HepG2 (cell line): ENCODE measurements at regions not wholly inside any gene's neighbourhood (a gene's known extent, or its start where the extent isn't known, plus 50 kb on each side); places are given as distances from the start of the nearest gene placed in this dataset.

Source experiments
- CREM ChIP-seq, 2 experiments: sonication (generic) in 1 of 2; formaldehyde crosslinking in 1 of 2; IDR thresholded peaks; 2 replicates each; pipeline versions ENCODE4 v1.4.0 to v1.6.1; 2016 to 2020; ENCODE audit warnings: antibody characterized with exemption in 1 of 2, mild to moderate bottlenecking in 1 of 2, missing genetic modification reagents in 1 of 2
- DDIT3 ChIP-seq: sonication (generic); formaldehyde crosslinking; IDR thresholded peaks from 2 replicates; pipeline ENCODE4 v1.4.0; 2020; ENCODE audit warnings: mild to moderate bottlenecking, missing genetic modification reagents
- E2F5 ChIP-seq: sonication (generic); formaldehyde crosslinking; conservative IDR thresholded peaks from 2 replicates; pipeline ENCODE4 v1.4.0; 2020; ENCODE audit warnings: missing genetic modification reagents
- GTF2F1 ChIP-seq: fragments of 150-350 bp; IDR thresholded peaks from 2 replicates; pipeline ENCODE4 v1.6.1; 2014; ENCODE audit warnings: low read length
- MBD4 ChIP-seq: IDR thresholded peaks from 2 replicates; pipeline ENCODE4 v1.6.1; 2012; ENCODE audit warnings: low read length, inconsistent platforms, borderline replicate concordance
- RARG ChIP-seq: sonication (generic); formaldehyde crosslinking; IDR thresholded peaks from 2 replicates; pipeline ENCODE4 v1.4.0; 2020; ENCODE audit warnings: low read depth, mild to moderate bottlenecking, missing genetic modification reagents
- RBAK ChIP-seq: sonication (generic); formaldehyde crosslinking; IDR thresholded peaks from 2 replicates; pipeline ENCODE4 v1.5.1; 2020; ENCODE audit warnings: mild to moderate bottlenecking, missing genetic modification reagents
- RFX5 ChIP-seq: IDR thresholded peaks from 2 replicates; pipeline ENCODE4 v1.6.1; 2011; ENCODE audit warnings: low read depth, low read length, improper control_type of control experiment
- TSC22D2 ChIP-seq: sonication (generic); formaldehyde crosslinking; IDR thresholded peaks from 2 replicates; pipeline ENCODE4 v1.5.1; 2020; ENCODE audit warnings: missing genetic modification reagents, mild to moderate bottlenecking, borderline replicate concordance
- USF2 ChIP-seq, 2 experiments: sonication (generic) in 1 of 2; formaldehyde crosslinking in 1 of 2; IDR thresholded peaks; 2 replicates each; pipeline versions ENCODE4 v1.5.1 to v1.6.1; 2011 to 2020; ENCODE audit warnings: borderline replicate concordance in 1 of 2, low read depth in 1 of 2, low read length in 1 of 2, mild to moderate bottlenecking in 1 of 2, missing genetic modification reagents in 1 of 2, moderate library complexity in 1 of 2
- ZEB1 ChIP-seq: IDR thresholded peaks from 2 replicates; pipeline ENCODE4 v1.6.1; 2012; ENCODE audit warnings: mild to moderate bottlenecking, low read depth, inconsistent platforms; ENCODE audit not compliant: insufficient replicate concordance
- ZFP36L1 ChIP-seq: sonication (generic); formaldehyde crosslinking; IDR thresholded peaks from 2 replicates; pipeline ENCODE4 v1.8.0; 2022; ENCODE audit warnings: mild to moderate bottlenecking, missing genetic modification reagents, moderate library complexity
- ZMAT5 ChIP-seq: sonication (generic); formaldehyde crosslinking; IDR thresholded peaks from 2 replicates; pipeline ENCODE4 v1.5.0; 2020; ENCODE audit warnings: mild to moderate bottlenecking, low read depth, missing genetic modification reagents, borderline replicate concordance
- ZNF446 ChIP-seq: sonication (generic); formaldehyde crosslinking; IDR thresholded peaks from 2 replicates; pipeline ENCODE4 v1.5.0; 2020; ENCODE audit warnings: mild to moderate bottlenecking, missing genetic modification reagents
- TF ChIP-seq, protein P1 (sequence below): sonication (generic); formaldehyde crosslinking; IDR thresholded peaks from 2 replicates; pipeline ENCODE4 v1.4.0; 2020; ENCODE audit warnings: missing genetic modification reagents, mild to moderate bottlenecking, borderline replicate concordance

DNA sequence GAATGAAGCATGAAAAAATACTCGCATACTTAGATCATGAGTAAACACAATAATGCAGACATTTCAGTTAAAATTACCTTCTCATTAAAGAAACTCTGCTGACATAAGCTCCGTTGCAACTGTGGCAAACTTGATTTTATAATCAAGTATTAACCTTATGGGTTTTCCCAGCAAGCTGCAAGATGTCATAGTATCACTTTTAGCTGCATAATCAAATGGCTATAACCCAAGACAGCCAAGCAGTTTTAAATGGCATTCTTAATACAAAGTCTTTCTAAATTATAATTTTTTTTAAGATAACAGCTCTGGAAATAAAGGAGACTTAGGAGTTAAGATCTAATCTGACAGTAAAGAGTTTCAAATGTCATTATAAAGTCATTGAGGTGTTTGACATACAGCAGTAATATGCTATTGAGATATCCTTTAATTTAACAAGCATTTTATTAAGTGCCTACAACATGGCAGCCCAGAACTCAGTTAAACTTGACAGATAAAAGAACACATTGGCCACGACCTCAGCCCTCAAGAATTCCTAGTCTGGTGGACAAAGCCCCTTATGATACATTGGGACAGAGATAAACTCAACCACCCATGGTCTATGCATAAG lies 163.1 kb upstream of the FAT3 start (continued):
- TF ChIP-seq, protein P1, sequence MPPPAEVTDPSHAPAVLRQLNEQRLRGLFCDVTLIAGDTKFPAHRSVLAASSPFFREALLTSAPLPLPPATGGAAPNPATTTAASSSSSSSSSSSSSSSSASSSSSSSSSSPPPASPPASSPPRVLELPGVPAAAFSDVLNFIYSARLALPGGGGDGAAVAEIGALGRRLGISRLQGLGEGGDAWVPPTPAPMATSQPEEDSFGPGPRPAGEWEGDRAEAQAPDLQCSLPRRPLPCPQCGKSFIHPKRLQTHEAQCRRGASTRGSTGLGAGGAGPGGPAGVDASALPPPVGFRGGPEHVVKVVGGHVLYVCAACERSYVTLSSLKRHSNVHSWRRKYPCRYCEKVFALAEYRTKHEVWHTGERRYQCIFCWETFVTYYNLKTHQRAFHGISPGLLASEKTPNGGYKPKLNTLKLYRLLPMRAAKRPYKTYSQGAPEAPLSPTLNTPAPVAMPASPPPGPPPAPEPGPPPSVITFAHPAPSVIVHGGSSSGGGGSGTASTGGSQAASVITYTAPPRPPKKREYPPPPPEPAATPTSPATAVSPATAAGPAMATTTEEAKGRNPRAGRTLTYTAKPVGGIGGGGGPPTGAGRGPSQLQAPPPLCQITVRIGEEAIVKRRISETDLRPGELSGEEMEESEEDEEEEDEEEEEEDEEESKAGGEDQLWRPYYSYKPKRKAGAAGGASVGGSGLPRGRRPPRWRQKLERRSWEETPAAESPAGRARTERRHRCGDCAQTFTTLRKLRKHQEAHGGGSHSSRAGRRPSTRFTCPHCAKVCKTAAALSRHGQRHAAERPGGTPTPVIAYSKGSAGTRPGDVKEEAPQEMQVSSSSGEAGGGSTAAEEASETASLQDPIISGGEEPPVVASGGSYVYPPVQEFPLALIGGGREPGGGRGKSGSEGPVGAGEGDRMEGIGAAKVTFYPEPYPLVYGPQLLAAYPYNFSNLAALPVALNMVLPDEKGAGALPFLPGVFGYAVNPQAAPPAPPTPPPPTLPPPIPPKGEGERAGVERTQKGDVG (CRISPR knock-in tag) = no peak
- no peak for TF ChIP-seq CREM (IDR thresholded peaks at IDR 0.05)
- no peak for TF ChIP-seq CREM (CRISPR knock-in tag; IDR thresholded peaks at IDR 0.05)
- TF ChIP-seq GTF2F1 = no peak
- no peak for TF ChIP-seq RARG
- TF ChIP-seq TSC22D2 (CRISPR knock-in tag) = no peak
- no peak for TF ChIP-seq E2F5 (CRISPR knock-in tag)
- no peak for TF ChIP-seq RFX5
- no peak for TF ChIP-seq RBAK (CRISPR knock-in tag)
- no peak for TF ChIP-seq MBD4
- no peak for TF ChIP-seq USF2 (IDR thresholded peaks at IDR 0.05; ENCODE audit: low read depth, low read length)
- TF ChIP-seq USF2 (CRISPR knock-in tag; IDR thresholded peaks at IDR 0.05; ENCODE audit: borderline replicate concordance) = no peak
- TF ChIP-seq ZNF446 = no peak
- TF ChIP-seq ZFP36L1 (CRISPR knock-in tag) = no peak
- no peak for TF ChIP-seq ZMAT5 (CRISPR knock-in tag)
- TF ChIP-seq ZEB1 = no peak
- TF ChIP-seq DDIT3 (CRISPR knock-in tag) = no peak
